ENCODE measurements at regions not wholly inside any gene's neighbourhood (a gene's known extent, or its start where the extent isn't known, plus 50 kb on each side); places are given as distances from the start of the nearest gene placed in this dataset.

- no peak for ATAC-seq
- H3K9me3 ChIP-seq = no peaks in the 10 kb centered on the region
- TF ChIP-seq ESRRA (IDR thresholded peaks at IDR 0.05; ENCODE audit: borderline replicate concordance, low read length) (no peak), MAX (IDR thresholded peaks at IDR 0.05) (no peak), GATA3 (IDR thresholded peaks at IDR 0.05; ENCODE audit: borderline replicate concordance) (no peak), KDM1A (IDR thresholded peaks at IDR 0.05; ENCODE audit: low read depth) (no peak), MYC (IDR thresholded peaks at IDR 0.05; ENCODE audit: borderline replicate concordance, low read length) (no peak), ZC3H11A (IDR thresholded peaks at IDR 0.05) (no peak), RAD21 (conservative IDR thresholded peaks at IDR 0.05 in 1 of 2, IDR thresholded peaks at IDR 0.05 in 1 of 2) (0 out of 5 replicates have a peak, but pooled peaks of 1 of the 2 experiments have one; percentile 9)
- no peak overlapping the region for H3K4me2 ChIP-seq
- no peak overlapping the region for H3K27ac ChIP-seq
- DNase-seq (ENCODE audit: low read depth in 1 of 2, low spot score in 1 of 2) = no peak
- whole genome bisulfite sequencing (ENCODE audit: missing lambda C conversion rate) = 34% methylated on average over 5 of the region's 5 CpGs
- no peaks in the 10 kb centered on the region for H3K4me1 ChIP-seq
- no peak for FAIRE-seq
- no peak overlapping the region for H3K4me3 ChIP-seq
- CTCF ChIA-PET = interaction anchor here (1.0 kb wide), 1 partner anchor 11 kb away, joined by 4 read pairs; no protein-coding TSS in a partner anchor
- POLR2A ChIA-PET = no interaction called here
These were observed 52.1 kb downstream of the GSC start for GRCh38 chr14:94717808-94718207.

- ChIA-PET CTCF (interaction anchor here (1.0 kb wide), 1 partner anchor 10 kb away, joined by 4 read pairs; no protein-coding TSS in a partner anchor), POLR2A (no interaction called here)
- FAIRE-seq (no peak), ATAC-seq (no peak), DNase-seq (ENCODE audit: low read depth in 1 of 2, low spot score in 1 of 2) (no peak)
- TF ChIP-seq RCOR1 (IDR thresholded peaks at IDR 0.05; ENCODE audit: low read depth, low read length) (no peak), HEYL (CRISPR knock-in tag; IDR thresholded peaks at IDR 0.05) (no peak), EHMT2 (IDR thresholded peaks at IDR 0.05; ENCODE audit: low read depth) (no peak), TP53 (CRISPR knock-in tag; IDR thresholded peaks at IDR 0.05) (no peak), CBX8 (IDR thresholded peaks at IDR 0.05) (no peak), NFE2L2 (conservative IDR thresholded peaks at IDR 0.05; ENCODE audit: low read length) (no peak), MAX (IDR thresholded peaks at IDR 0.05) (no peak), REST (IDR thresholded peaks at IDR 0.05) (no peak), NPAS2 (CRISPR knock-in tag; IDR thresholded peaks at IDR 0.05; ENCODE audit: borderline replicate concordance) (no peak), RFX5 (IDR thresholded peaks at IDR 0.05) (no peak), TFCP2L1 (CRISPR knock-in tag; IDR thresholded peaks at IDR 0.05) (no peak)
- WGBS (ENCODE audit: missing lambda C conversion rate) = 67% methylated on average over 2 of the region's 2 CpGs
- no peaks in the 10 kb centered on the region for H3K9me3 ChIP-seq
- no peaks in the 10 kb centered on the region for H3K4me1 ChIP-seq
- H3K27ac ChIP-seq = no peak overlapping the region
- H3K4me2 ChIP-seq = no peak overlapping the region
- no peak overlapping the region for H3K4me3 ChIP-seq
These were observed 52.9 kb downstream of the GSC start for GRCh38 chr14:94716976-94717375.

GRCh38 chr14:94713115-94713514, 56.8 kb downstream of the GSC start:
- no peak for ATAC-seq
- DNase-seq (ENCODE audit: low read depth in 1 of 2, low spot score in 1 of 2) = no peak
- ChIA-PET CTCF (no interaction called here), POLR2A (no interaction called here)
- no peak for FAIRE-seq
- H3K4me2 ChIP-seq = no peak overlapping the region
- 49% methylated on average over 13 of the region's 13 CpGs for WGBS (ENCODE audit: missing lambda C conversion rate)
- H3K4me3 ChIP-seq = no peak overlapping the region
- H3K9me3 ChIP-seq = no peaks in the 10 kb centered on the region
- H3K4me1 ChIP-seq = no peaks in the 10 kb centered on the region
- no peak overlapping the region for H3K27ac ChIP-seq
- TF ChIP-seq ZNF302 (CRISPR knock-in tag; IDR thresholded peaks at IDR 0.05) (no peak), RNF2 (IDR thresholded peaks at IDR 0.05; ENCODE audit: borderline replicate concordance, low read depth) (no peak), REST (IDR thresholded peaks at IDR 0.05) (no peak), TFCP2L1 (CRISPR knock-in tag; IDR thresholded peaks at IDR 0.05) (no peak), GATA3 (IDR thresholded peaks at IDR 0.05; ENCODE audit: borderline replicate concordance) (no peak), BCL3 (IDR thresholded peaks at IDR 0.05) (no peak), E2F6 (IDR thresholded peaks at IDR 0.05; ENCODE audit: borderline replicate concordance, low read depth) (no peak), CBX2 (IDR thresholded peaks at IDR 0.05; ENCODE audit: borderline replicate concordance, low read depth) (no peak), KDM1A (IDR thresholded peaks at IDR 0.05; ENCODE audit: low read depth) (no peak)
